OCI-LY7 (cell line): ENCODE measurements at regions not wholly inside any gene's neighbourhood (a gene's known extent, or its start where the extent isn't known, plus 50 kb on each side); places are given as distances from the start of the nearest gene placed in this dataset.

ENCODE experiments used
- BruUV-seq: library from RNA; stranded (reverse); fragments of 400-500 nt; replicated peaks from 2 replicates; lab custom pipeline; 2021; lab: Mats Ljungman, UMichigan
- CTCF ChIA-PET: fragments of 300-600 bp; sonication (Branson Sonifier 250); formaldehyde crosslinking; loops from one replicate; lab custom pipeline; 2022; ENCODE audit warnings: antibody characterized with exemption; ENCODE audit not compliant: unreplicated experiment; lab: Charles Lee
- POLR2A ChIA-PET: fragments of 300-600 bp; sonication (Branson Sonifier 250); formaldehyde crosslinking; loops from one replicate; lab custom pipeline; 2022; ENCODE audit warnings: antibody characterized with exemption; lab: Charles Lee
- DNase-seq: peaks from one replicate; pipeline ENCODE4 v3.0.0-alpha.2; 2015; ENCODE audit warnings: low spot score
- H2AFZ ChIP-seq: fragments of 200-600 bp; sonication (generic), shearing (Covaris generic); 2 replicates; pipeline ENCODE4 v1.6.1; 2014; ENCODE audit warnings: mild to moderate bottlenecking, antibody characterized with exemption, low read length, moderate library complexity
- H3K27ac ChIP-seq: fragments of 200-600 bp; sonication (generic); 2 replicates; pipeline ENCODE4 v1.5.1; 2014; ENCODE audit warnings: mixed run types, low read depth, mild to moderate bottlenecking, moderate library complexity, low read length, inconsistent platforms; ENCODE audit not compliant: poor library complexity, severe bottlenecking
- H3K36me3 ChIP-seq: fragments of 200-600 bp; sonication (generic); 2 replicates; pipeline ENCODE4 v1.6.1; 2014; ENCODE audit warnings: mild to moderate bottlenecking, antibody characterized with exemption, low read length, moderate library complexity, mixed read lengths; ENCODE audit not compliant: insufficient read depth
- H3K4me1 ChIP-seq: fragments of 200-600 bp; sonication (generic); 2 replicates; pipeline ENCODE4 v1.5.1; 2014; ENCODE audit warnings: mild to moderate bottlenecking, low read length; ENCODE audit not compliant: insufficient read depth, poor library complexity, severe bottlenecking
- H3K4me2 ChIP-seq: fragments of 200-600 bp; sonication (generic); 2 replicates; pipeline ENCODE4 v1.6.1; 2014; ENCODE audit warnings: mild to moderate bottlenecking, low read length
- H3K4me3 ChIP-seq: fragments of 200-600 bp; sonication (generic); 2 replicates; pipeline ENCODE4 v1.5.1; 2014; ENCODE audit warnings: mild to moderate bottlenecking, low read depth, low read length; ENCODE audit not compliant: poor library complexity, severe bottlenecking
- H3K79me2 ChIP-seq: fragments of 200-600 bp; sonication (generic); 2 replicates; pipeline ENCODE4 v1.6.1; 2016; ENCODE audit warnings: low read depth, mild to moderate bottlenecking, low read length, moderate library complexity, mixed read lengths; ENCODE audit not compliant: insufficient read depth
- H3K9me2 ChIP-seq: fragments of 200-600 bp; sonication (generic); 2 replicates; pipeline ENCODE4 v1.6.1; 2016; ENCODE audit warnings: mild to moderate bottlenecking, low read length, mixed read lengths; ENCODE audit not compliant: insufficient read depth
- H3K9me3 ChIP-seq: fragments of 200-600 bp; sonication (generic); 2 replicates; pipeline ENCODE4 v1.6.1; 2014; ENCODE audit warnings: mild to moderate bottlenecking, mixed run types, low read length, mixed read lengths
- H4K20me1 ChIP-seq: fragments of 200-600 bp; sonication (generic); 2 replicates; pipeline ENCODE4 v1.6.1; 2014; ENCODE audit warnings: mild to moderate bottlenecking, antibody characterized with exemption, low read length, moderate library complexity, mixed read lengths; ENCODE audit not compliant: insufficient read depth
- CTCF ChIP-seq: fragments of 200-600 bp; sonication (generic); conservative IDR thresholded peaks from 2 replicates; pipeline ENCODE4 v1.5.1; 2014; ENCODE audit warnings: mild to moderate bottlenecking, antibody characterized with exemption, low read length, moderate library complexity, mixed read lengths
- EZH2phosphoT487 ChIP-seq: fragments of 200-600 bp; sonication (generic); IDR thresholded peaks from 2 replicates; pipeline ENCODE4 v1.6.1; 2018; ENCODE audit warnings: low read depth, borderline replicate concordance, mild to moderate bottlenecking, mixed run types, antibody characterized with exemption, low read length, moderate library complexity, mixed read lengths
- intact Hi-C: fragments of 100-400 bp; cut with micrococcal nuclease; formaldehyde crosslinking; loops from one replicate; pipeline ENCODE4 v1.10.0; 2022; ENCODE audit not compliant: unreplicated experiment

- CTCF ChIA-PET, result no interaction called here
Measured at GRCh38 chr5:74969726-74970125, 82.6 kb downstream of the GCNT4 start.

GRCh38 chr5:74966141-74967026, 86.0 kb downstream of the GCNT4 start:
- H3K79me2 ChIP-seq, result no peaks in the 10 kb centered on the region
- H3K4me1 ChIP-seq, result no peaks in the 10 kb centered on the region
- no peaks in the 10 kb centered on the region for H3K9me3 ChIP-seq
- DNase-seq, result no peak
- TF ChIP-seq CTCF, result no peak
- no peak for TF ChIP-seq EZH2phosphoT487
- no peaks in the 10 kb centered on the region for H3K9me2 ChIP-seq
- H3K4me2 ChIP-seq, result no peak overlapping the region
- H4K20me1 ChIP-seq, result no peaks in the 10 kb centered on the region
- ChIA-PET POLR2A (interaction anchor here (0.6 to 0.7 kb wide), 2 partner anchors 12 to 695 kb away, joined by 3 read pairs; no protein-coding TSS in a partner anchor), CTCF (no interaction called here)
- no peak overlapping the region for H3K4me3 ChIP-seq
- BruUV-seq, result no TSS peak
- H3K36me3 ChIP-seq, result no peaks in the 10 kb centered on the region
- intact Hi-C loops, result no loop called here
- no peak overlapping the region for H3K27ac ChIP-seq
- H2AFZ ChIP-seq, result no peak overlapping the region

More at GRCh38 chr5:74969726-74970125, 82.6 kb downstream of the GCNT4 start:
- intact Hi-C loops, result no loop called here
- Histone ChIP-seq H3K27ac (no peak overlapping the region), H3K9me3 (no peaks in the 10 kb centered on the region), H3K4me3 (no peak overlapping the region), H4K20me1 (no peaks in the 10 kb centered on the region), H3K4me2 (no peak overlapping the region), H3K9me2 (no peaks in the 10 kb centered on the region), H2AFZ (no peak overlapping the region), H3K36me3 (no peaks in the 10 kb centered on the region), H3K79me2 (no peaks in the 10 kb centered on the region), H3K4me1 (no peaks in the 10 kb centered on the region)
- DNase-seq, result no peak
- TF ChIP-seq EZH2phosphoT487 (no peak), CTCF (no peak)
- POLR2A ChIA-PET, result no interaction called here
- no TSS peak for BruUV-seq

GRCh38 chr5:74963407-74963806, 89.0 kb downstream of the GCNT4 start:
- CTCF ChIA-PET, result no interaction called here
- intact Hi-C loops, result no loop called here
- Histone ChIP-seq H3K36me3 (no peaks in the 10 kb centered on the region), H3K4me3 (no peak overlapping the region), H3K9me2 (no peaks in the 10 kb centered on the region), H3K9me3 (no peaks in the 10 kb centered on the region), H3K4me2 (no peak overlapping the region), H3K79me2 (no peaks in the 10 kb centered on the region), H2AFZ (no peak overlapping the region), H3K27ac (no peak overlapping the region), H4K20me1 (no peaks in the 10 kb centered on the region), H3K4me1 (no peaks in the 10 kb centered on the region)
- BruUV-seq, result no TSS peak
- TF ChIP-seq EZH2phosphoT487 (no peak), CTCF (no peak)
- no peak for DNase-seq
- POLR2A ChIA-PET, result no interaction called here
